ENCODE measurements at regions not wholly inside any gene's neighbourhood (a gene's known extent, or its start where the extent isn't known, plus 50 kb on each side); places are given as distances from the start of the nearest gene placed in this dataset.

GRCh38 chr2:223260681-223261080 is 208.7 kb downstream of the KCNE4 start:
- no peak overlapping the region for H3K4ac ChIP-seq (ENCODE audit: low read depth, low read length)
- no peak overlapping the region for H4K8ac ChIP-seq (replicated peaks; ENCODE audit: insufficient read length, low read depth, low read length)
- no peak for DNase-seq
- H3K4me1 Mint-ChIP-seq = peaks cover 0 to 6% of the 10 kb centered on the region in 2 experiments; a peak in 3 of 4 replicates
- no peak overlapping the region for H2BK120ac ChIP-seq (ENCODE audit: low read depth, low read length, poor library complexity, severe bottlenecking)
- H3K79me1 ChIP-seq (ENCODE audit: insufficient read depth, low read depth, low read length, poor library complexity, severe bottlenecking) = no peaks in the 10 kb centered on the region
- H3K18ac ChIP-seq (ENCODE audit: insufficient read length, low read depth, low read length) = no peak overlapping the region
- H3K4me1 ChIP-seq (ENCODE audit: insufficient read depth, low read length) = no peaks in the 10 kb centered on the region
- H3K27me3 Mint-ChIP-seq (ENCODE audit: low read depth) = no peaks in the 10 kb centered on the region; the same call in 1 of the 2 replicates
- no peaks in the 10 kb centered on the region for H3K23me2 ChIP-seq (ENCODE audit: insufficient read length, low read depth, low read length, poor library complexity, severe bottlenecking)
- no peak overlapping the region for H2AFZ ChIP-seq (ENCODE audit: low read length)
- H3K4me3 Mint-ChIP-seq = no peak overlapping the region
- no peak overlapping the region for H2BK5ac ChIP-seq (ENCODE audit: insufficient read length, low read length)
- no peak overlapping the region for H2BK15ac ChIP-seq (ENCODE audit: low read depth, low read length)
- no peaks in the 10 kb centered on the region for H3K27me3 ChIP-seq (ENCODE audit: insufficient read depth, low read length)
- no CpG with 5 or more reads among the region's 2 CpGs for WGBS (ENCODE audit: extremely low coverage, insufficient read length, low lambda C conversion rate)
- no peak overlapping the region for H3K27ac ChIP-seq (ENCODE audit: insufficient read length, low read depth, low read length)
- H3K27ac Mint-ChIP-seq = no peak overlapping the region
- H3K9ac ChIP-seq (ENCODE audit: extremely low read depth, insufficient read length, low read length) = no peak overlapping the region
- no peaks in the 10 kb centered on the region for H4K20me1 ChIP-seq (ENCODE audit: control insufficient read depth, insufficient read depth, insufficient read length)
- H3K56ac ChIP-seq (ENCODE audit: insufficient read length, low read depth, low read length) = no peak overlapping the region
- H3K9me3 ChIP-seq (ENCODE audit: control insufficient read depth, low read depth, low read length) = no peaks in the 10 kb centered on the region
- no peak overlapping the region for H3K4me2 ChIP-seq (ENCODE audit: insufficient read depth, insufficient read length, low read length)
- TF ChIP-seq CTCF (conservative IDR thresholded peaks at IDR 0.05) = no peak
- no peaks in the 10 kb centered on the region for H3K79me2 ChIP-seq (ENCODE audit: insufficient read depth, low read length)
- H3T11ph ChIP-seq (ENCODE audit: low read length) = no peak overlapping the region
- no peak overlapping the region for H2BK12ac ChIP-seq (ENCODE audit: insufficient read length, low read depth, low read length)
- no peak overlapping the region for H2AK5ac ChIP-seq (ENCODE audit: insufficient read length, low read length)
- peaks cover 0 to 5% (median 2%) of the 10 kb centered on the region in 3 experiments; a peak in 2 of 7 replicates for H3K36me3 Mint-ChIP-seq (ENCODE audit: insufficient read depth in 1 of 3, low read depth in 3 of 3)
- no peak overlapping the region for H4K91ac ChIP-seq (ENCODE audit: insufficient read length, low read depth, low read length)
- H3K14ac ChIP-seq (ENCODE audit: insufficient read depth, low read length) = no peak overlapping the region
- H4K5ac ChIP-seq (ENCODE audit: insufficient read length, low read depth, low read length) = no peak overlapping the region
- no peak overlapping the region for H2BK20ac ChIP-seq (ENCODE audit: low read depth, low read length, poor library complexity, severe bottlenecking)
- peaks cover 8 to 14% of the 10 kb centered on the region in 2 experiments; a peak in 3 of 5 replicates for H3K9me3 Mint-ChIP-seq
- no peak overlapping the region for H3K23ac ChIP-seq (ENCODE audit: insufficient read length, low read depth, low read length)

Measured in H9 (cell line).